ENCODE measurements at regions not wholly inside any gene's neighbourhood (a gene's known extent, or its start where the extent isn't known, plus 50 kb on each side); places are given as distances from the start of the nearest gene placed in this dataset.

DNA sequence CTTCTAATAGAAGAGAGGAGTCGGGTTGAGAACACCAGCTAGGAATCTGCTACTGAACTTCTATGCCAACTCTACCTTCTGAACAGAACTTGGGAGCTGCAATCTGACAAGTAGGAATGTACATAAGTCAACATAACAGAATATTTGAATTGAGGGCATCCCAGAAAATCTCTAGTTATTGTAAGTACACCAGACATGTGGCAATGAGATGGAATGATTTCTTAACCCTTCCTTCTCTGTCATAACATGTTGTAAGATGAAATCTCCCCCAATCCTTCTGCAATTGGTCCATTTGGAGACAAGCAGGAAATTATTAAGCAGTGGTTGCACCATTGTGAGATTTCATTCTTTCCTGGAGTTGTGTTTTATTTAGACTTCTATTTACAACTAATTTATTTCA, 68.7 kb upstream of the TMPO start:
- H3K36me3 Mint-ChIP-seq (ENCODE audit: low read depth): no peaks in the 10 kb centered on the region
- no peaks in the 10 kb centered on the region for H3K27me3 Mint-ChIP-seq (ENCODE audit: low read depth)
- peaks cover 13% of the 10 kb centered on the region for H3K4me1 Mint-ChIP-seq (ENCODE audit: low read depth)
- H3K4me3 Mint-ChIP-seq (ENCODE audit: unreplicated experiment): no peak overlapping the region
- TF ChIP-seq, protein P1, sequence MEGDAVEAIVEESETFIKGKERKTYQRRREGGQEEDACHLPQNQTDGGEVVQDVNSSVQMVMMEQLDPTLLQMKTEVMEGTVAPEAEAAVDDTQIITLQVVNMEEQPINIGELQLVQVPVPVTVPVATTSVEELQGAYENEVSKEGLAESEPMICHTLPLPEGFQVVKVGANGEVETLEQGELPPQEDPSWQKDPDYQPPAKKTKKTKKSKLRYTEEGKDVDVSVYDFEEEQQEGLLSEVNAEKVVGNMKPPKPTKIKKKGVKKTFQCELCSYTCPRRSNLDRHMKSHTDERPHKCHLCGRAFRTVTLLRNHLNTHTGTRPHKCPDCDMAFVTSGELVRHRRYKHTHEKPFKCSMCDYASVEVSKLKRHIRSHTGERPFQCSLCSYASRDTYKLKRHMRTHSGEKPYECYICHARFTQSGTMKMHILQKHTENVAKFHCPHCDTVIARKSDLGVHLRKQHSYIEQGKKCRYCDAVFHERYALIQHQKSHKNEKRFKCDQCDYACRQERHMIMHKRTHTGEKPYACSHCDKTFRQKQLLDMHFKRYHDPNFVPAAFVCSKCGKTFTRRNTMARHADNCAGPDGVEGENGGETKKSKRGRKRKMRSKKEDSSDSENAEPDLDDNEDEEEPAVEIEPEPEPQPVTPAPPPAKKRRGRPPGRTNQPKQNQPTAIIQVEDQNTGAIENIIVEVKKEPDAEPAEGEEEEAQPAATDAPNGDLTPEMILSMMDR (IDR thresholded peaks at IDR 0.05): no peak
- H3K9me3 Mint-ChIP-seq (ENCODE audit: low read depth): no peaks in the 10 kb centered on the region
- H3K27ac Mint-ChIP-seq (ENCODE audit: unreplicated experiment): no peak overlapping the region
- no peak for DNase-seq (ENCODE audit: low spot score)

DNA sequence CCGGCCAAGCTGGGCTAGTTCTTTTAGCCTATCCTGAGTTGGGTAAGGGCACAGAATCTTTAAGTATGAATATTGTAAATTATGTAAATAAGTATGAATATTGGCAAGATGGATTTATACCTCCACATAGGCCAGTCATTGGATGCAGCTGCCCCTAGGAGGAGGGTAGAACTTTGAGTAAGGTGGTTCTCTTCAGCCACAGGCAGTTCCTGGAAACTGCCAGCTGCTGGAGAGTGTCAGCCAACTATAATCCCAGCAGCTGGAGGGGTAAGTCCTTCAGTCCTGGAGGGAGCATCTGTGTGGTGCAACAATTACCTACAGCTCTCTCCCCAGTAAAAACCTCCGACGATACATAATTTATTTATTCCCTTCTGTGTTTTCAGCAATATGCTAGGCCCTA, 65.8 kb upstream of the TMPO start:
- no peaks in the 10 kb centered on the region for H3K9me3 Mint-ChIP-seq (ENCODE audit: low read depth)
- no peak for DNase-seq (ENCODE audit: low spot score)
- TF ChIP-seq, protein P1 (IDR thresholded peaks at IDR 0.05): no peak
- H3K36me3 Mint-ChIP-seq (ENCODE audit: low read depth): no peaks in the 10 kb centered on the region
- no peaks in the 10 kb centered on the region for H3K27me3 Mint-ChIP-seq (ENCODE audit: low read depth)
- no peak overlapping the region for H3K4me3 Mint-ChIP-seq (ENCODE audit: unreplicated experiment)
- H3K4me1 Mint-ChIP-seq (ENCODE audit: low read depth): peaks cover 16% of the 10 kb centered on the region
- H3K27ac Mint-ChIP-seq (ENCODE audit: unreplicated experiment): no peak overlapping the region

DNA sequence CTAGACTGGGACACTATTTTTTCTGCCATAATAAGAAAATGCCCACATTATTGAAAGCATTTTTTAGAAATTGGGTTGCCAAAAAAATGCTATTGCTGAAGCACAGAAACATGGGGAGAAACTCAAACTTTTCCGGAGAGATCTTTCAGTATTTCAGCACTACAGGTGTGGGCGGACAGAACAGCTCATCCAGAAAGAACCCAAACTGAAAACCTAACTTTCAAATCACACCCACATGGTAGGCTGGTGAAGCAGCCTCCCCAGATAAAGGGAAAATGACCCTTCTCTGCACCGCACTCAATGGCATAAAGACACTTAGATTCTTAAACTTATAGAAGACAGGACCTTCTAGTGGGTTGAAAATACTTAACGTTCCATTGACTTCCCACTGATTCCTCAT, 62.3 kb upstream of the TMPO start:
- TF ChIP-seq, protein P1 (IDR thresholded peaks at IDR 0.05): no peak
- Mint-ChIP-seq H3K36me3 (ENCODE audit: low read depth) (no peaks in the 10 kb centered on the region), H3K27me3 (ENCODE audit: low read depth) (no peaks in the 10 kb centered on the region), H3K27ac (ENCODE audit: unreplicated experiment) (no peak overlapping the region), H3K4me3 (ENCODE audit: unreplicated experiment) (no peak overlapping the region), H3K4me1 (ENCODE audit: low read depth) (peaks cover 13% of the 10 kb centered on the region), H3K9me3 (ENCODE audit: low read depth) (no peaks in the 10 kb centered on the region)
- no peak for DNase-seq (ENCODE audit: low spot score)

- H3K4me3 Mint-ChIP-seq (ENCODE audit: unreplicated experiment): no peak overlapping the region
- no peaks in the 10 kb centered on the region for H3K9me3 Mint-ChIP-seq (ENCODE audit: low read depth)
- no peak for DNase-seq (ENCODE audit: low spot score)
- peaks cover 13% of the 10 kb centered on the region for H3K4me1 Mint-ChIP-seq (ENCODE audit: low read depth)
- H3K36me3 Mint-ChIP-seq (ENCODE audit: low read depth): no peaks in the 10 kb centered on the region
- no peaks in the 10 kb centered on the region for H3K27me3 Mint-ChIP-seq (ENCODE audit: low read depth)
- TF ChIP-seq, protein P1 (IDR thresholded peaks at IDR 0.05): no peak
- no peak overlapping the region for H3K27ac Mint-ChIP-seq (ENCODE audit: unreplicated experiment)
Observed at GRCh38 chr12:98453492-98453891, 61.9 kb upstream of the TMPO start.

GRCh38 chr12:98456041-98456440, 59.3 kb upstream of the TMPO start:
- Mint-ChIP-seq H3K27me3 (ENCODE audit: low read depth) (no peaks in the 10 kb centered on the region), H3K9me3 (ENCODE audit: low read depth) (no peaks in the 10 kb centered on the region), H3K4me3 (ENCODE audit: unreplicated experiment) (no peak overlapping the region), H3K27ac (ENCODE audit: unreplicated experiment) (no peak overlapping the region), H3K4me1 (ENCODE audit: low read depth) (peaks cover 13% of the 10 kb centered on the region), H3K36me3 (ENCODE audit: low read depth) (no peaks in the 10 kb centered on the region)
- DNase-seq (ENCODE audit: low spot score): no peak
- TF ChIP-seq, protein P1 (IDR thresholded peaks at IDR 0.05): no peak
